ENCODE measurements at regions not wholly inside any gene's neighbourhood (a gene's known extent, or its start where the extent isn't known, plus 50 kb on each side); places are given as distances from the start of the nearest gene placed in this dataset.
"Not testable (repeated sequence)": the region's sequence is repeated elsewhere in the genome, so short reads cannot be mapped to it uniquely, and the experiment has no call there.

- Histone ChIP-seq H3K27ac (no peak overlapping the region), H3K4me1 (replicated peaks; ENCODE audit: insufficient read depth) (no peaks in the 10 kb centered on the region), H3K27me3 (ENCODE audit: insufficient read depth, low read depth) (peaks cover 100% of the 10 kb centered on the region), H4K20me1 (ENCODE audit: insufficient read depth) (0 out of 2 replicates have a peak, but pooled peaks cover 5% of the 10 kb centered on the region), H3K9me2 (ENCODE audit: insufficient read depth) (no peaks in the 10 kb centered on the region), H3K4me3 (no peak overlapping the region), H3F3A (ENCODE audit: insufficient read depth, low read depth) (no peaks in the 10 kb centered on the region), H3K9me3 (ENCODE audit: insufficient read depth, low read depth) (no peaks in the 10 kb centered on the region), H3K79me2 (ENCODE audit: low read depth) (no peaks in the 10 kb centered on the region), H3K36me3 (ENCODE audit: low read depth) (no peaks in the 10 kb centered on the region), H2AFZ (no peak overlapping the region), H3K4me2 (no peak overlapping the region)
- no TSS peak for BruUV-seq (replicated peaks)
- CTCF ChIA-PET: no interaction called here
- intact Hi-C loops (cut with micrococcal nuclease; ENCODE audit: unreplicated experiment): no loop called here
- no peak for DNase-seq
- TF ChIP-seq CTCF (conservative IDR thresholded peaks at IDR 0.05): no peak
- no peak for TF ChIP-seq EZH2 (IDR thresholded peaks at IDR 0.05; ENCODE audit: low read depth)
- POLR2A ChIA-PET (ENCODE audit: unreplicated experiment): no interaction called here
These were observed 122.8 kb upstream of the PCBD1 start for GRCh38 chr10:71011141-71011540.

- POLR2A ChIA-PET (ENCODE audit: unreplicated experiment): no interaction called here
- Histone ChIP-seq H3K4me1 (replicated peaks; ENCODE audit: insufficient read depth) (no peaks in the 10 kb centered on the region), H3K27ac (no peak overlapping the region), H3K9me3 (ENCODE audit: insufficient read depth, low read depth) (no peaks in the 10 kb centered on the region), H3K9me2 (ENCODE audit: insufficient read depth) (no peaks in the 10 kb centered on the region), H3F3A (ENCODE audit: insufficient read depth, low read depth) (no peaks in the 10 kb centered on the region), H4K20me1 (ENCODE audit: insufficient read depth) (no peaks in the 10 kb centered on the region), H3K36me3 (ENCODE audit: low read depth) (no peaks in the 10 kb centered on the region), H3K4me3 (no peak overlapping the region), H3K79me2 (ENCODE audit: low read depth) (no peaks in the 10 kb centered on the region), H3K4me2 (no peak overlapping the region), H3K27me3 (ENCODE audit: insufficient read depth, low read depth) (peaks cover 97% of the 10 kb centered on the region), H2AFZ (no peak overlapping the region)
- intact Hi-C loops (cut with micrococcal nuclease; ENCODE audit: unreplicated experiment): no loop called here
- TF ChIP-seq EZH2 (IDR thresholded peaks at IDR 0.05; ENCODE audit: low read depth): no peak
- no TSS peak for BruUV-seq (replicated peaks)
- CTCF ChIA-PET: interaction anchor here (0.6 to 0.7 kb wide), 2 partner anchors 12 to 256 kb away, joined by 7 to 16 read pairs; no protein-coding TSS in a partner anchor
- no peak for DNase-seq
These were observed 125.8 kb upstream of the PCBD1 start for GRCh38 chr10:71014021-71014805.

- Histone ChIP-seq H3K4me2 (no peak overlapping the region), H3F3A (ENCODE audit: insufficient read depth, low read depth) (no peaks in the 10 kb centered on the region), H4K20me1 (ENCODE audit: insufficient read depth) (no peaks in the 10 kb centered on the region), H3K9me2 (ENCODE audit: insufficient read depth) (no peaks in the 10 kb centered on the region), H3K36me3 (ENCODE audit: low read depth) (no peaks in the 10 kb centered on the region), H3K27ac (no peak overlapping the region), H3K79me2 (ENCODE audit: low read depth) (no peaks in the 10 kb centered on the region), H3K4me3 (no peak overlapping the region), H3K27me3 (ENCODE audit: insufficient read depth, low read depth) (peaks cover 95% of the 10 kb centered on the region), H3K9me3 (ENCODE audit: insufficient read depth, low read depth) (no peaks in the 10 kb centered on the region), H3K4me1 (replicated peaks; ENCODE audit: insufficient read depth) (no peaks in the 10 kb centered on the region), H2AFZ (no peak overlapping the region)
- no peak for TF ChIP-seq CTCF (conservative IDR thresholded peaks at IDR 0.05)
- TF ChIP-seq EZH2 (IDR thresholded peaks at IDR 0.05; ENCODE audit: low read depth): no peak
- no peak for DNase-seq
- BruUV-seq (replicated peaks): no TSS peak
- ChIA-PET POLR2A (ENCODE audit: unreplicated experiment) (no interaction called here), CTCF (no interaction called here)
- intact Hi-C loops (cut with micrococcal nuclease; ENCODE audit: unreplicated experiment): no loop called here
These were observed 127.3 kb upstream of the PCBD1 start for GRCh38 chr10:71015674-71016073.

- CTCF ChIA-PET; intact Hi-C loops (cut with micrococcal nuclease; ENCODE audit: unreplicated experiment); H3K27ac ChIP-seq; BruUV-seq (replicated peaks); H4K20me1 ChIP-seq (ENCODE audit: insufficient read depth); H3K4me1 ChIP-seq (replicated peaks; ENCODE audit: insufficient read depth); DNase-seq; H3K4me2 ChIP-seq; H3K36me3 ChIP-seq (ENCODE audit: low read depth); H3K9me2 ChIP-seq (ENCODE audit: insufficient read depth); H3F3A ChIP-seq (ENCODE audit: insufficient read depth, low read depth); H3K9me3 ChIP-seq (ENCODE audit: insufficient read depth, low read depth); H3K4me3 ChIP-seq; H3K79me2 ChIP-seq (ENCODE audit: low read depth); H2AFZ ChIP-seq: not testable (repeated sequence)
- H3K27me3 ChIP-seq (ENCODE audit: insufficient read depth, low read depth): peaks cover 71% of the 10 kb centered on the region
- POLR2A ChIA-PET (ENCODE audit: unreplicated experiment): interaction anchor here (0.6 kb wide), 1 partner anchor 823 kb away, joined by 4 read pairs; no protein-coding TSS in a partner anchor
These were observed 131.7 kb upstream of the PCBD1 start for GRCh38 chr10:71020061-71020460.
